ENCODE measurements at regions not wholly inside any gene's neighbourhood (a gene's known extent, or its start where the extent isn't known, plus 50 kb on each side); places are given as distances from the start of the nearest gene placed in this dataset.

- ATAC-seq, result no peak
Observed at GRCh38 chr5:163938595-163938994, 433.2 kb downstream of the MAT2B start.

GRCh38 chr5:163941079-163941478 lies 435.7 kb downstream of the MAT2B start:
- TF ChIP-seq ESRRG (CRISPR knock-in tag; IDR thresholded peaks at IDR 0.05) (no peak), ZNF8 (CRISPR knock-in tag; IDR thresholded peaks at IDR 0.05) (no peak), TOX (CRISPR knock-in tag; IDR thresholded peaks at IDR 0.05; ENCODE audit: borderline replicate concordance) (no peak), ZNF70 (CRISPR knock-in tag; IDR thresholded peaks at IDR 0.05) (no peak), OSR1 (CRISPR knock-in tag; IDR thresholded peaks at IDR 0.05) (no peak), CSRNP3 (CRISPR knock-in tag; IDR thresholded peaks at IDR 0.05) (no peak), ZNF565 (CRISPR knock-in tag; conservative IDR thresholded peaks at IDR 0.05; ENCODE audit: low read depth) (no peak), PPARA (CRISPR knock-in tag; IDR thresholded peaks at IDR 0.05; ENCODE audit: borderline replicate concordance) (no peak)
- no peak for ATAC-seq

More at GRCh38 chr5:163938595-163938994, 433.2 kb downstream of the MAT2B start:
- no peak for TF ChIP-seq ZNF8 (CRISPR knock-in tag; IDR thresholded peaks at IDR 0.05)
- no peak for TF ChIP-seq ZFP30 (CRISPR knock-in tag; IDR thresholded peaks at IDR 0.05)
- TF ChIP-seq CSRNP3 (CRISPR knock-in tag; IDR thresholded peaks at IDR 0.05), result no peak
- TF ChIP-seq TCF4 (CRISPR knock-in tag; IDR thresholded peaks at IDR 0.05; ENCODE audit: borderline replicate concordance), result no peak
- TF ChIP-seq PATZ1 (CRISPR knock-in tag; IDR thresholded peaks at IDR 0.05; ENCODE audit: borderline replicate concordance), result no peak
- no peak for TF ChIP-seq SNAI2 (CRISPR knock-in tag; IDR thresholded peaks at IDR 0.05)
- no peak for TF ChIP-seq POU6F1 (CRISPR knock-in tag; IDR thresholded peaks at IDR 0.05; ENCODE audit: borderline replicate concordance, low read depth)
- no peak for TF ChIP-seq ZNF70 (CRISPR knock-in tag; IDR thresholded peaks at IDR 0.05)
- no peak for TF ChIP-seq ESRRG (CRISPR knock-in tag; IDR thresholded peaks at IDR 0.05)
- TF ChIP-seq CREB5 (CRISPR knock-in tag; IDR thresholded peaks at IDR 0.05; ENCODE audit: low read depth), result no peak
- no peak for TF ChIP-seq ARNTL (CRISPR knock-in tag; IDR thresholded peaks at IDR 0.05; ENCODE audit: borderline replicate concordance, low read depth)
- no peak for TF ChIP-seq GLIS3 (CRISPR knock-in tag; IDR thresholded peaks at IDR 0.05)
- no peak for TF ChIP-seq TSHZ2 (CRISPR knock-in tag; IDR thresholded peaks at IDR 0.05)
- no peak for TF ChIP-seq ZC3H10 (CRISPR knock-in tag; IDR thresholded peaks at IDR 0.05)
- no peak for TF ChIP-seq ZNF565 (CRISPR knock-in tag; conservative IDR thresholded peaks at IDR 0.05; ENCODE audit: low read depth)

GRCh38 chr5:163943546-163943945 lies 438.1 kb downstream of the MAT2B start:
- no peak for ATAC-seq
- TF ChIP-seq ZNF8 (CRISPR knock-in tag; IDR thresholded peaks at IDR 0.05), result no peak
- no peak for TF ChIP-seq ZC3H10 (CRISPR knock-in tag; IDR thresholded peaks at IDR 0.05)
- TF ChIP-seq ZFP3 (CRISPR knock-in tag; IDR thresholded peaks at IDR 0.05), result no peak
- no peak for TF ChIP-seq CSDC2 (CRISPR knock-in tag; IDR thresholded peaks at IDR 0.05)
- TF ChIP-seq CSRNP3 (CRISPR knock-in tag; IDR thresholded peaks at IDR 0.05), result no peak
- TF ChIP-seq OSR1 (CRISPR knock-in tag; IDR thresholded peaks at IDR 0.05), result no peak
- no peak for TF ChIP-seq TOX (CRISPR knock-in tag; IDR thresholded peaks at IDR 0.05; ENCODE audit: borderline replicate concordance)

Data from SK-N-SH treated with all-trans-retinoic acid at 6 μM for 48 hours (cell line).